GF-D8 (cell line): ENCODE measurements at regions not wholly inside any gene's neighbourhood (a gene's known extent, or its start where the extent isn't known, plus 50 kb on each side); places are given as distances from the start of the nearest gene placed in this dataset.

ENCODE experiments used
- DNase-seq: peaks from one replicate; lab custom pipeline; 2025; lab: John Stamatoyannopoulos, UW

- DNase-seq, result no peak
These were observed 277.5 kb downstream of the CTTN start for GRCh38 chr11:70675697-70676374.

- DNase-seq, result no peak
These were observed 279.0 kb downstream of the CTTN start for GRCh38 chr11:70677232-70677916.

- no peak for DNase-seq
These were observed 280.9 kb downstream of the CTTN start for GRCh38 chr11:70678931-70679900.

GRCh38 chr11:70680781-70681281 is 282.5 kb downstream of the CTTN start:
- DNase-seq, result no peak

GRCh38 chr11:70682056-70682455 is 283.7 kb downstream of the CTTN start:
- no peak for DNase-seq

GRCh38 chr11:70682760-70683159 is 284.4 kb downstream of the CTTN start:
- DNase-seq, result no peak

- no peak for DNase-seq
These were observed 289.4 kb downstream of the CTTN start for GRCh38 chr11:70687716-70688115.

- no peak for DNase-seq
These were observed 289.8 kb downstream of the CTTN start for GRCh38 chr11:70688142-70688541.

GRCh38 chr11:70689764-70690163 is 291.4 kb downstream of the CTTN start:
- DNase-seq, result no peak

GRCh38 chr11:70692131-70692530 is 293.8 kb downstream of the CTTN start:
- no peak for DNase-seq

- no peak for DNase-seq
These were observed 296.0 kb downstream of the CTTN start for GRCh38 chr11:70694371-70694770.

GRCh38 chr11:70695086-70695960 is 297.0 kb downstream of the CTTN start:
- DNase-seq, result no peak

GRCh38 chr11:70696076-70696475 is 297.7 kb downstream of the CTTN start:
- DNase-seq, result no peak

- DNase-seq, result no peak
These were observed 298.2 kb downstream of the CTTN start for GRCh38 chr11:70696564-70696963.

GRCh38 chr11:70697701-70698100 is 299.4 kb downstream of the CTTN start:
- no peak for DNase-seq

- no peak for DNase-seq
These were observed 300.5 kb downstream of the CTTN start for GRCh38 chr11:70698871-70699270.

GRCh38 chr11:70699294-70700221 is 301.2 kb downstream of the CTTN start:
- DNase-seq, result no peak

GRCh38 chr11:70700453-70700852 is 302.1 kb downstream of the CTTN start:
- DNase-seq, result no peak

GRCh38 chr11:70700871-70701270 is 302.5 kb downstream of the CTTN start:
- no peak for DNase-seq

GRCh38 chr11:70702040-70702648 is 303.8 kb downstream of the CTTN start:
- no peak for DNase-seq
